ENCODE measurements at regions not wholly inside any gene's neighbourhood (a gene's known extent, or its start where the extent isn't known, plus 50 kb on each side); places are given as distances from the start of the nearest gene placed in this dataset.

DNA sequence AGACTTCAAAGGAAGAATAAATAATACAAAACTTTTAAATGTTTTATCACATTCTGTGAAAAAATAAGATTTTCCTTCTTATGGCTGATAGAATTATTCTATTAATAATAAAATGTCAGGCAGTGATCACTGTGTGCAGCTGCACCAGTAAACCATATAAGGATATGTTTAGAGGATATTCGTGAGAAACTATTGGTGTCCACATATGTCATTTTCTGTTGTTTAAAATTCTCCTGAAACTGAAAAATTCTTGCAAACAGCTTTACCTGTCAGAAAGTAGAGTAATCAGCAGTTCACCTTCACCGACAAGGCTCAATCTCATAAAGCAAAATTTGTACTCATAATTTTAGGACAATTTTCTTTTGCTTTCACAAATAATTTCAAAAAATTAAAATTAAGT lies 170.1 kb upstream of the KCNH7 start:
- Histone ChIP-seq H3K36me3 (no peaks in the 10 kb centered on the region), H3K9me3 (ENCODE audit: severe bottlenecking) (no peaks in the 10 kb centered on the region), H3K4me3 (ENCODE audit: low read depth, low read length) (no peak overlapping the region), H3K27ac (no peak overlapping the region), H3K27me3 (ENCODE audit: insufficient read depth, low read depth, severe bottlenecking) (no peaks in the 10 kb centered on the region)
- no peak for DNase-seq
- TF ChIP-seq, protein P1, sequence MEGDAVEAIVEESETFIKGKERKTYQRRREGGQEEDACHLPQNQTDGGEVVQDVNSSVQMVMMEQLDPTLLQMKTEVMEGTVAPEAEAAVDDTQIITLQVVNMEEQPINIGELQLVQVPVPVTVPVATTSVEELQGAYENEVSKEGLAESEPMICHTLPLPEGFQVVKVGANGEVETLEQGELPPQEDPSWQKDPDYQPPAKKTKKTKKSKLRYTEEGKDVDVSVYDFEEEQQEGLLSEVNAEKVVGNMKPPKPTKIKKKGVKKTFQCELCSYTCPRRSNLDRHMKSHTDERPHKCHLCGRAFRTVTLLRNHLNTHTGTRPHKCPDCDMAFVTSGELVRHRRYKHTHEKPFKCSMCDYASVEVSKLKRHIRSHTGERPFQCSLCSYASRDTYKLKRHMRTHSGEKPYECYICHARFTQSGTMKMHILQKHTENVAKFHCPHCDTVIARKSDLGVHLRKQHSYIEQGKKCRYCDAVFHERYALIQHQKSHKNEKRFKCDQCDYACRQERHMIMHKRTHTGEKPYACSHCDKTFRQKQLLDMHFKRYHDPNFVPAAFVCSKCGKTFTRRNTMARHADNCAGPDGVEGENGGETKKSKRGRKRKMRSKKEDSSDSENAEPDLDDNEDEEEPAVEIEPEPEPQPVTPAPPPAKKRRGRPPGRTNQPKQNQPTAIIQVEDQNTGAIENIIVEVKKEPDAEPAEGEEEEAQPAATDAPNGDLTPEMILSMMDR (IDR thresholded peaks at IDR 0.05; ENCODE audit: low read depth, low read length): no peak

DNA sequence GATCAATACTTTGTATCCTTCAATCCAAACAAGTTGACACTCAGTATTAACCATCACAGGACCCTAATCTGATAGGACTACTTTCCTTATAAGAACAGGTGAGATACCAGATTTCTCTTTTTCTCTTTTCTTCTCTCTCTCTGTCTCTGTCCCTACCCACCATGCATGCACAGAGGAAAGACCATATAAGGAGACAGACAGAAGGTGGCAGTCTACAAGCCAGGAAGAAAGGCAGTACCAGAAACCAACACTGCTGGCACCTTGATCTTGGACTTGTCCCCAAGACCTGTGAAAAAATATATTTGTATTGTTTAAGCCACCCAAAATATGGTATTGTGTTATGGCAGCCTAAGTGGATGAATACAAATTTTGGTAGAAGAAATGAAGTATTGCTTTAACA lies 156.2 kb upstream of the KCNH7 start:
- H3K36me3 ChIP-seq: no peaks in the 10 kb centered on the region
- H3K4me3 ChIP-seq (ENCODE audit: low read depth, low read length): no peak overlapping the region
- TF ChIP-seq, protein P1 (IDR thresholded peaks at IDR 0.05; ENCODE audit: low read depth, low read length): no peak
- no peak overlapping the region for H3K27ac ChIP-seq
- no peak for DNase-seq
- H3K9me3 ChIP-seq (ENCODE audit: severe bottlenecking): no peaks in the 10 kb centered on the region
- no peaks in the 10 kb centered on the region for H3K27me3 ChIP-seq (ENCODE audit: insufficient read depth, low read depth, severe bottlenecking)

DNA sequence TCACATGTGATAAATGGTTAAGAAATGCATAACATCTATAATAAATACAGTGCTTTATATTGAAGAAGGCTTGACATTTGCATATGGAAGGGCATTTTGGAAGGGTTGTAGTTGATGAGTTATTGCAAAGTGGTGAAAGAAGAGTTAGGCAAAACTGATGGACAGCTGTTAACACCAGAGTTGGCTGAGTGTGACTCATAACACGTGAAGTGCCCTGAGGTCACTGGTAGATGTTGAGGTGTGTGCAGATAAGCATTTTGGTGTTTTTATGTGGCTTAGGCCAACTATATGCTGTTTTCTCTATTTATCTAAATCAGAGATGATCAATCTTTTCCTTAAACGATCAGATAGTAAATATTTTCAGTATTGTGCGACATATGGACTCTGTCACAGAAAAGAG lies 154.3 kb upstream of the KCNH7 start:
- Histone ChIP-seq H3K9me3 (ENCODE audit: severe bottlenecking) (no peaks in the 10 kb centered on the region), H3K36me3 (no peaks in the 10 kb centered on the region), H3K27me3 (ENCODE audit: insufficient read depth, low read depth, severe bottlenecking) (no peaks in the 10 kb centered on the region), H3K27ac (no peak overlapping the region), H3K4me3 (ENCODE audit: low read depth, low read length) (no peak overlapping the region)
- TF ChIP-seq, protein P1 (IDR thresholded peaks at IDR 0.05; ENCODE audit: low read depth, low read length): no peak
- DNase-seq: no peak

DNA sequence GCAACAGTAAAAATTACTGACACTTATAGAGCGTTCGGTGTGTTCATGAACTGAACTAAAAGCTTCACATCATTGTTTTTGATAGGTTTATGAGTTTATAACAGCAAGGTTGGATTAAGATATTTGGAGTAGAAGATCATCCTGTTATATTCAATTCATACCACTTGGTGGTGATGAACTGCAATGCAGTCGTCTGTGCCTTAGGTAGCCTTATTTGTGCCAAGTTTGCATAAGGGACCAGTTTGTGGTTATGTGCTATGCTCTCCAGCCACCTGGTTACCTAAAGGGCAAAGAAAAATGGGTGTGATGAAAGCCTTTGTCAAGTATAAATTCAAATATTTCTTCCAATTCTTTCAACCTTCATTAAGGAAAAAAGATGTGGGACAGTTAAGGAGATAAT lies 150.9 kb upstream of the KCNH7 start:
- Histone ChIP-seq H3K27me3 (ENCODE audit: insufficient read depth, low read depth, severe bottlenecking) (no peaks in the 10 kb centered on the region), H3K9me3 (ENCODE audit: severe bottlenecking) (no peaks in the 10 kb centered on the region), H3K36me3 (no peaks in the 10 kb centered on the region), H3K4me3 (ENCODE audit: low read depth, low read length) (no peak overlapping the region), H3K27ac (no peak overlapping the region)
- TF ChIP-seq, protein P1 (IDR thresholded peaks at IDR 0.05; ENCODE audit: low read depth, low read length): no peak
- DNase-seq: no peak

DNA sequence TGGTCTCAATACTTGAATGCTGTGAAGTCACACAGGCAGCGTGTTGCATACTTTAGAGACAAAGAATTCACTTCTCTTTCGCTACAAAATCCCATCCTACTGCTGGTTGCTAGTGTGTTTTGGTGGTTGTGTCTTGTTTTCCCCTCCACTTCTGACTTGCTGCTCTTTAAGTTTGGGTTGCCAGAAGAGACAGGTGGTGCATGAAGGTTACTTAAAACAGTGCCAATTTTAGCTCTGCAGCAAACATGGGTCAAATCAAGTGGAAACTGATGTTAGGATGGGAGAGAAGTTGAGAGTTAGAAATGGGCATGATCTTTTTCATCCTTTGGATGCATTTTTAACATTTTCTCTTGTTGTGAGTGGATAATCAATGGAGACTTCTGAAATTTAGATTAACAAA lies 136.2 kb upstream of the KCNH7 start:
- no peaks in the 10 kb centered on the region for H3K27me3 ChIP-seq (ENCODE audit: insufficient read depth, low read depth, severe bottlenecking)
- TF ChIP-seq, protein P1 (IDR thresholded peaks at IDR 0.05; ENCODE audit: low read depth, low read length): no peak
- H3K4me3 ChIP-seq (ENCODE audit: low read depth, low read length): no peak overlapping the region
- H3K36me3 ChIP-seq: no peaks in the 10 kb centered on the region
- H3K9me3 ChIP-seq (ENCODE audit: severe bottlenecking): no peaks in the 10 kb centered on the region
- H3K27ac ChIP-seq: no peak overlapping the region
- DNase-seq: no peak

DNA sequence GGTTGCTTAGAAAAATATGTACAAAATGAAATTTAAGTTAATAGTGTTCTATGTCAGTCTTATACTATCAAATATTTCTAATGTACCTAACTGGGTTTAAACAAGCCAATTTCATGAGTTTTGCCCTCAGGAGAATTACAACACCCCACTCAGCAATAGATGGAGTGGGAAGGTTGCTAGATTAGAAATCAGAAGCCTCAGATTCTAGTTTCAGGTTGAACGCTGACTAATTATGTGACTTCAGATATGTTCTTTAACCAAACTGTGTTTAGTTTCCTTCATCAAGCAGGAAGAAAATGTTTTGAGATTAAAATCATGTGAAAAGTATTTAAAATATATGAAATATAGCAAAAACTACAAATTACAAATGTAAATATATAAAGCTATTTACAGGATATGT lies 133.8 kb upstream of the KCNH7 start:
- TF ChIP-seq, protein P1 (IDR thresholded peaks at IDR 0.05; ENCODE audit: low read depth, low read length): no peak

More for the DNA sequence above, 133.8 kb upstream of the KCNH7 start:
- no peak for DNase-seq
- Histone ChIP-seq H3K27me3 (ENCODE audit: insufficient read depth, low read depth, severe bottlenecking) (no peaks in the 10 kb centered on the region), H3K27ac (no peak overlapping the region), H3K36me3 (no peaks in the 10 kb centered on the region), H3K4me3 (ENCODE audit: low read depth, low read length) (no peak overlapping the region), H3K9me3 (ENCODE audit: severe bottlenecking) (no peaks in the 10 kb centered on the region)
